PC-9 (cell line): ENCODE measurements at regions not wholly inside any gene's neighbourhood (a gene's known extent, or its start where the extent isn't known, plus 50 kb on each side); places are given as distances from the start of the nearest gene placed in this dataset.

Source experiments
- BruUV-seq: library from RNA; stranded (reverse); fragments of 400-500 nt; replicated peaks from 2 replicates; lab custom pipeline; 2021; lab: Mats Ljungman, UMichigan
- CTCF ChIA-PET: fragments of 300-600 bp; sonication (Branson Sonifier 250); formaldehyde crosslinking; loops from one replicate; lab custom pipeline; 2022; ENCODE audit warnings: antibody characterized with exemption; lab: Charles Lee
- POLR2A ChIA-PET: fragments of 300-600 bp; sonication (Branson Sonifier 250); formaldehyde crosslinking; loops from one replicate; lab custom pipeline; 2022; ENCODE audit warnings: antibody characterized with exemption; ENCODE audit not compliant: unreplicated experiment; lab: Charles Lee
- DNase-seq, 2 experiments: peaks; one replicate each; pipeline versions ENCODE4 v3.0.0 to v3.0.0-alpha.2; 2015 to 2022; ENCODE audit warnings: mixed read lengths in 1 of 2
- H2AFZ ChIP-seq: fragments of 200-600 bp; sonication (generic); 2 replicates; pipeline ENCODE4 v1.8.1; 2017; ENCODE audit warnings: antibody characterized with exemption
- H3F3A ChIP-seq: fragments of 200-600 bp; sonication (generic); 2 replicates; pipeline ENCODE4 v1.8.1; 2017; ENCODE audit warnings: antibody characterized with exemption, mild to moderate bottlenecking, low read depth; ENCODE audit not compliant: insufficient read depth
- H3K27ac ChIP-seq: fragments of 200-600 bp; sonication (generic); 2 replicates; pipeline ENCODE4 v1.6.1; 2016; ENCODE audit warnings: mixed run types
- H3K27me3 ChIP-seq: fragments of 200-600 bp; sonication (generic); 2 replicates; pipeline ENCODE4 v1.6.1; 2016; ENCODE audit warnings: low read depth, mixed run types; ENCODE audit not compliant: insufficient read depth
- H3K36me3 ChIP-seq: fragments of 200-600 bp; sonication (generic); 2 replicates; pipeline ENCODE4 v1.6.1; 2016; ENCODE audit warnings: low read depth, mixed run types
- H3K4me1 ChIP-seq: fragments of 200-600 bp; sonication (generic); replicated peaks from 2 replicates; pipeline ENCODE4 v1.6.1; 2016; ENCODE audit warnings: mixed run types; ENCODE audit not compliant: insufficient read depth
- H3K4me2 ChIP-seq: fragments of 200-600 bp; sonication (generic); 2 replicates; pipeline ENCODE4 v1.6.1; 2017; ENCODE audit warnings: mixed run types
- H3K4me3 ChIP-seq: fragments of 200-600 bp; sonication (generic); 2 replicates; pipeline ENCODE4 v1.6.1; 2016; ENCODE audit warnings: mixed run types
- H3K79me2 ChIP-seq: fragments of 200-600 bp; sonication (generic); 2 replicates; pipeline ENCODE4 v1.6.1; 2017; ENCODE audit warnings: low read depth, mixed run types
- H3K9me2 ChIP-seq: fragments of 200-600 bp; sonication (generic); 2 replicates; pipeline ENCODE4 v1.8.1; 2017; ENCODE audit warnings: mild to moderate bottlenecking; ENCODE audit not compliant: insufficient read depth
- H3K9me3 ChIP-seq: fragments of 200-600 bp; sonication (generic); 2 replicates; pipeline ENCODE4 v1.8.1; 2016; ENCODE audit warnings: low read depth; ENCODE audit not compliant: insufficient read depth
- H4K20me1 ChIP-seq: fragments of 200-600 bp; sonication (generic); 2 replicates; pipeline ENCODE4 v1.8.1; 2017; ENCODE audit not compliant: insufficient read depth
- CTCF ChIP-seq: fragments of 200-600 bp; sonication (generic); conservative IDR thresholded peaks from 2 replicates; pipeline ENCODE4 v1.6.1; 2017; ENCODE audit warnings: mixed run types, antibody characterized with exemption, mild to moderate bottlenecking, moderate library complexity
- EZH2 ChIP-seq: fragments of 200-600 bp; sonication (generic); IDR thresholded peaks from 2 replicates; pipeline ENCODE4 v1.8.0; 2017; ENCODE audit warnings: antibody characterized with exemption, low read depth
- intact Hi-C: fragments of 100-400 bp; cut with micrococcal nuclease; formaldehyde crosslinking; loops from one replicate; pipeline ENCODE4 v1.10.0; 2022; ENCODE audit not compliant: unreplicated experiment

GRCh38 chr4:170652571-170652970 is 562.8 kb upstream of the AADAT start:
- no peak for TF ChIP-seq CTCF
- TF ChIP-seq EZH2: no peak
- DNase-seq: no peak
- POLR2A ChIA-PET: no interaction called here
- CTCF ChIA-PET: no interaction called here
- Histone ChIP-seq H2AFZ (no peak overlapping the region), H3F3A (no peaks in the 10 kb centered on the region), H3K9me3 (no peaks in the 10 kb centered on the region), H3K27me3 (no peaks in the 10 kb centered on the region), H3K4me1 (no peaks in the 10 kb centered on the region), H3K9me2 (no peaks in the 10 kb centered on the region), H4K20me1 (no peaks in the 10 kb centered on the region), H3K36me3 (no peaks in the 10 kb centered on the region), H3K27ac (no peak overlapping the region), H3K4me3 (no peak overlapping the region), H3K79me2 (no peaks in the 10 kb centered on the region), H3K4me2 (no peak overlapping the region)
- BruUV-seq: no TSS peak
- intact Hi-C loops: no loop called here

GRCh38 chr4:170651786-170652185 is 562.0 kb upstream of the AADAT start:
- CTCF ChIA-PET: no interaction called here
- BruUV-seq: no TSS peak
- H3K27ac ChIP-seq: no peak overlapping the region
- H4K20me1 ChIP-seq: no peaks in the 10 kb centered on the region
- no peaks in the 10 kb centered on the region for H3K36me3 ChIP-seq
- no peak for DNase-seq
- H3K27me3 ChIP-seq: no peaks in the 10 kb centered on the region
- no peaks in the 10 kb centered on the region for H3K4me1 ChIP-seq
- TF ChIP-seq CTCF (no peak), EZH2 (no peak)
- no peaks in the 10 kb centered on the region for H3F3A ChIP-seq
- H3K4me3 ChIP-seq: no peak overlapping the region
- no peaks in the 10 kb centered on the region for H3K79me2 ChIP-seq
- no peak overlapping the region for H3K4me2 ChIP-seq
- H3K9me3 ChIP-seq: no peaks in the 10 kb centered on the region
- intact Hi-C loops: no loop called here
- no peaks in the 10 kb centered on the region for H3K9me2 ChIP-seq
- POLR2A ChIA-PET: no interaction called here
- H2AFZ ChIP-seq: no peak overlapping the region

DNA sequence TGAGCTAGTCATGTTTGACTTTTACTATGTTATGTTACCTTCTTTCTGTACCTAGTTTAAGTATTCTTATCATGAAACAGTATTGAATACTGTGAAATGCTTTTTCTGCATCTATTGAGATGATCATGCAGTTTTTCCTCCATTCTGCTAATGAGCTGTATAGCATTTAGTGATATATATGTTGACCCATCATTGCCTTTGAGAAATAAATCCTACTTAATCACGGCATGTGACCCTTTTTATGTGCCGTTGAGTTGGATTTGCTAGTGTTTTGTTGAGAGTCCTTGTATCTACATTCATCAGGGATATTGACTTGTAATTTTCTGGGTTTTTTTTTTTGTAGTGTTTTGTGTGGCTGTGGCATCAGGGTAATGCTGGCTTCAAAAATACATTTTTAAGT is 537.7 kb upstream of the AADAT start:
- DNase-seq: no peak
- CTCF ChIA-PET: no interaction called here

More for the DNA sequence above, 537.7 kb upstream of the AADAT start:
- Histone ChIP-seq H3F3A (no peaks in the 10 kb centered on the region), H3K79me2 (no peaks in the 10 kb centered on the region), H3K9me3 (no peaks in the 10 kb centered on the region), H3K4me2 (no peak overlapping the region), H3K36me3 (no peaks in the 10 kb centered on the region), H3K4me1 (no peaks in the 10 kb centered on the region), H3K27ac (no peak overlapping the region), H3K4me3 (no peak overlapping the region), H4K20me1 (no peaks in the 10 kb centered on the region), H3K9me2 (no peaks in the 10 kb centered on the region), H2AFZ (no peak overlapping the region), H3K27me3 (no peaks in the 10 kb centered on the region)
- POLR2A ChIA-PET: no interaction called here
- intact Hi-C loops: no loop called here
- no TSS peak for BruUV-seq
- TF ChIP-seq EZH2: no peak
- no peak for TF ChIP-seq CTCF
